Neural crest cell (in vitro differentiated cells): ENCODE measurements at regions not wholly inside any gene's neighbourhood (a gene's known extent, or its start where the extent isn't known, plus 50 kb on each side); places are given as distances from the start of the nearest gene placed in this dataset.
"Not testable (repeated sequence)": the region's sequence is repeated elsewhere in the genome, so short reads cannot be mapped to it uniquely, and the experiment has no call there.

Experiments used
- DNase-seq: peaks from one replicate; pipeline ENCODE4 v3.0.0; 2021; ENCODE audit warnings: low read depth, mixed read lengths, low spot score
- H3K27ac Mint-ChIP-seq: one replicate; pipeline ENCODE4 v1.8.0; 2021; ENCODE audit warnings: mild to moderate bottlenecking, mixed read lengths; ENCODE audit not compliant: unreplicated experiment
- H3K27me3 Mint-ChIP-seq: 2 replicates; pipeline ENCODE4 v1.8.0; 2021; ENCODE audit warnings: low read depth, mild to moderate bottlenecking, mixed read lengths
- H3K36me3 Mint-ChIP-seq: 2 replicates; pipeline ENCODE4 v1.8.0; 2021; ENCODE audit warnings: low read depth, mild to moderate bottlenecking, mixed read lengths
- H3K4me1 Mint-ChIP-seq: 2 replicates; pipeline ENCODE4 v1.8.0; 2021; ENCODE audit warnings: mixed read lengths
- H3K4me3 Mint-ChIP-seq: one replicate; pipeline ENCODE4 v1.8.0; 2021; ENCODE audit warnings: mild to moderate bottlenecking, mixed read lengths
- H3K9me3 Mint-ChIP-seq: 2 replicates; pipeline ENCODE4 v1.8.0; 2021; ENCODE audit warnings: mixed read lengths
- TF ChIP-seq, protein P1 (sequence below): fragments of 200-600 bp; sonication (generic); conservative IDR thresholded peaks from 2 replicates; pipeline ENCODE4 v1.5.0; 2021; ENCODE audit warnings: antibody characterized with exemption, mild to moderate bottlenecking

DNA sequence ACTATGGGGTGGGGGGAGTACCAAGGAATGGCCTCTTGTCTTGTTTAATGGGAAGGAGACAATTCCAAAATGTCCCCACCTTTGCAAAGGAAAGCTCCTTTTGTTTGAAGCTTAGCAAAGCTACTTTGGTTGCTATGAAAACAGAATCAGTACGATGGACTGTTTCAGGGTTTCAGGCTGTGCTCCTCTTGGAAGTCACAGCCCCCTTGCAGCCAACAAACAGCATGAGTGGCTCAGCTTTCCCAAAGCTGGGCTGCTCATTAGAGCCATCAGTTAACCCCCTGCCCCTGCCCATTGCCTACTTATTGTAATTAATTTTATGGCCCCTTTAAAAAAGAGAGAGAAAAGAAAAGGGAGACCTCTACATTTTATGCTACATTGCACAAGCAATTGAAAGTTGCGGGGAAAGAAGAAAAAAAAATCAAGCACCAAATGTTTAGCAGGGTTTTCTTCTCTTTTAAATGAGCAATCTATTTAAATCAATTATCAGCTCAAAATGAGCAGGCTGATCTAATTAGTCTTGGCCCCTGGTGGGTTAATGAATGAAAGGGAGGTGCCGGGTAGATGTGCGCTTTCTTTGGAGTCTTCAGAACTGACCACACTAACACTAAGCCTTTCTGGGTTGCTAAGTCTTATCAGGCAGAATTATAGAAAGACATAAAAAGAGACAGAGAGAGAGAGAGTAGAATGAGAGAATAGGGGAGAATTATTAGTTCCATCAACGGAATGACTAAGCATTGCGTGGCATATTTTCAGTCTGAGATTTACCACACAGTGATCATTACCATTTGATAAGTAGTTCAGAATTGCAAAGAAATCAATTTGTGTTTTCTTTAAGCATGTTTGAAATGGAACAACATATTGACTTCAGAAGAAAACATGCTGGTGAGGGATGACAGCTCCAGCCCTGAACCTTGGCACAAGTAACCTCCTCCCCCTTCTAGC, 284.9 kb downstream of the INSIG2 start:
- no peak overlapping the region for H3K4me3 Mint-ChIP-seq
- DNase-seq, result no peak
- peaks cover 28% of the 10 kb centered on the region for H3K4me1 Mint-ChIP-seq
- H3K9me3 Mint-ChIP-seq, result no peaks in the 10 kb centered on the region
- H3K36me3 Mint-ChIP-seq, result no peaks in the 10 kb centered on the region
- peaks cover 48% of the 10 kb centered on the region for H3K27me3 Mint-ChIP-seq
- TF ChIP-seq, protein P1, sequence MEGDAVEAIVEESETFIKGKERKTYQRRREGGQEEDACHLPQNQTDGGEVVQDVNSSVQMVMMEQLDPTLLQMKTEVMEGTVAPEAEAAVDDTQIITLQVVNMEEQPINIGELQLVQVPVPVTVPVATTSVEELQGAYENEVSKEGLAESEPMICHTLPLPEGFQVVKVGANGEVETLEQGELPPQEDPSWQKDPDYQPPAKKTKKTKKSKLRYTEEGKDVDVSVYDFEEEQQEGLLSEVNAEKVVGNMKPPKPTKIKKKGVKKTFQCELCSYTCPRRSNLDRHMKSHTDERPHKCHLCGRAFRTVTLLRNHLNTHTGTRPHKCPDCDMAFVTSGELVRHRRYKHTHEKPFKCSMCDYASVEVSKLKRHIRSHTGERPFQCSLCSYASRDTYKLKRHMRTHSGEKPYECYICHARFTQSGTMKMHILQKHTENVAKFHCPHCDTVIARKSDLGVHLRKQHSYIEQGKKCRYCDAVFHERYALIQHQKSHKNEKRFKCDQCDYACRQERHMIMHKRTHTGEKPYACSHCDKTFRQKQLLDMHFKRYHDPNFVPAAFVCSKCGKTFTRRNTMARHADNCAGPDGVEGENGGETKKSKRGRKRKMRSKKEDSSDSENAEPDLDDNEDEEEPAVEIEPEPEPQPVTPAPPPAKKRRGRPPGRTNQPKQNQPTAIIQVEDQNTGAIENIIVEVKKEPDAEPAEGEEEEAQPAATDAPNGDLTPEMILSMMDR, result no peak
- H3K27ac Mint-ChIP-seq, result no peak overlapping the region

DNA sequence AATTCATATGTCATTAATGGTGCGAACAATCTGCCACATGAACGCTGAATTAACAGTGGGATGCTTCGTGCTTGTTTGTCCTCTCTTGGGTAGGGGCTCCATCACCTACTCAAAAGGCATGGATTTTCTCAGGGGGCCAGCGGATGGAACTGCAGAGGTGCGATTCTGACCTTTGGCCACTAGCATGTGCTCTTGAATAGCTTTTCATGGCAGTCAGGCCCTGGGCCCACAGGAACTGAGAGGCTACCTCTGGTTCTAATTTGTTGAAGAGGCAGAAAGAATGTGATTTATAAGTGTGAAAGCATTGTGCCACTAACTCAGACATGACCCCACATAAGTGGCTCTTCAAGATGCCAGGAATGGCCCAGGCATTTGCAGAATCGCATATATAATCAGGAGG, 283.2 kb downstream of the INSIG2 start:
- H3K27me3 Mint-ChIP-seq, result peaks cover 43% of the 10 kb centered on the region
- no peak overlapping the region for H3K27ac Mint-ChIP-seq
- TF ChIP-seq, protein P1, result peak; percentile 62
- no peaks in the 10 kb centered on the region for H3K9me3 Mint-ChIP-seq
- peak; percentile 28 for DNase-seq
- no peaks in the 10 kb centered on the region for H3K36me3 Mint-ChIP-seq
- no peak overlapping the region for H3K4me3 Mint-ChIP-seq
- H3K4me1 Mint-ChIP-seq, result peaks cover 28% of the 10 kb centered on the region

DNA sequence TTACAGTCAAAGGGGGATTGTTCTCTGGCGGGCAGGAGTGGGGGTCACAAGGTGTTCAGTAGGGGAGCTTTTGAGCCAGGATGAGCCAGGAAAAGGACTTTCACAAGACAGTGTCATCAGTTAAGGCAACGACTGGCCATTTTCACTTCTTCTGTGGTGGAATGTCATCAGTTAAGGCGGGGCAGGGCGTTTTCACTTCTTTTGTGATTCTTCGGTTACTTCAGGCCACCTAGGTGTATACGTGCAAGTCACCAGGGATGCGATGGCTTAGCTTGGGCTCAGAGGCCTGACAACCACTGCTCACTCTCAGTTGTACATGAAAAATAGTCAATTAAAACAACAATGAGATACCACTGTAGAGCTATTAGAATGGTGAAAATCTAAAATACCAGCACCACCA, 281.2 kb downstream of the INSIG2 start:
- not testable (repeated sequence) for H3K27ac Mint-ChIP-seq, DNase-seq, H3K9me3 Mint-ChIP-seq, H3K36me3 Mint-ChIP-seq, H3K4me3 Mint-ChIP-seq
- Mint-ChIP-seq H3K27me3 (peaks cover 34% of the 10 kb centered on the region), H3K4me1 (peaks cover 24% of the 10 kb centered on the region)

DNA sequence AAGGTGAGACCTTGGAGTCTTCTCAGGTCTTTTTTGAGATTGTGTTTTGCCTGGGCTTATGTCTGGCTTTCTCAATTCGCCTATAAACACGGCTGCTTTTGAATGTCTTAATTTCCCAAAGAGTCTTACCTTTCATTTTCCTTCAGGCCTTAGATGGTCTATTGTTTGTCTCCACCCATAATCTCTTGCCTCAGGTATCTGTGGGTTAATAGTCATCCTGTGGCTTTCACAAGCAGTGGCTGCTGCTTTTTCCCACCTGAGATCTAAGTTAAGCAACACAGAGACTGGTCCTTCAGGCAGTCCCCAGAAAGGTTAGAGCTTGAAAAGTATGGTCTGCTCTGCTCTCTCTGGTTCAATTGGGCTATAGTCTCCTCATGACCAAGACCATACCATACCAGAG, 275.3 kb downstream of the INSIG2 start:
- Mint-ChIP-seq H3K9me3 (peaks cover 12% of the 10 kb centered on the region), H3K4me1 (no peaks in the 10 kb centered on the region), H3K27ac (no peak overlapping the region)

DNA sequence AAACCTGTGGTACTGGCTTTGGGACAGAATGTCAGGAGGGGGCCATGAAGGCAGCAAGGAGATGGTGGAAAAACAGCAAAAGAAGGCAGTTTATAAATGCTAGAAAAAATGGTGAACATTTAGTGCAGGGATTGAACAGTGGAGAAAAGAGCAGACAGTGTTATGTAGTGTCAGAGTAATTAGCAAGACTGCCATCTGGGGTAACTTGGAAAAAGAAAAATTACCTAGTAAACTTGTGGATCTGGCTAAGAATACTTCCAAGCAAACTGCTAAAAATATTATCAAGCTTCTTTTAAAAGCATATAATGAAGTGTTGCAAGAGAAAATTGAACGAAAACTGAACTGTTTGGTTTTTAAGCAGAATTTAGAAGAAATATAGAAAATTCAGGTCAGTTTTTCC, 267.8 kb downstream of the INSIG2 start:
- DNase-seq, result no peak
- peak overlapping the region; percentile 83 for H3K27ac Mint-ChIP-seq
- peaks cover 5% of the 10 kb centered on the region for H3K36me3 Mint-ChIP-seq
- TF ChIP-seq, protein P1, result no peak
- no peak overlapping the region for H3K4me3 Mint-ChIP-seq
- no peaks in the 10 kb centered on the region for H3K4me1 Mint-ChIP-seq
- peaks cover 16% of the 10 kb centered on the region for H3K9me3 Mint-ChIP-seq
- H3K27me3 Mint-ChIP-seq, result peaks cover 3% of the 10 kb centered on the region

More for the DNA sequence above, 275.3 kb downstream of the INSIG2 start:
- H3K4me3 Mint-ChIP-seq, result no peak overlapping the region
- TF ChIP-seq, protein P1, result no peak
- H3K27me3 Mint-ChIP-seq, result peaks cover 12% of the 10 kb centered on the region
- peaks cover 3% of the 10 kb centered on the region for H3K36me3 Mint-ChIP-seq
- DNase-seq, result no peak

DNA sequence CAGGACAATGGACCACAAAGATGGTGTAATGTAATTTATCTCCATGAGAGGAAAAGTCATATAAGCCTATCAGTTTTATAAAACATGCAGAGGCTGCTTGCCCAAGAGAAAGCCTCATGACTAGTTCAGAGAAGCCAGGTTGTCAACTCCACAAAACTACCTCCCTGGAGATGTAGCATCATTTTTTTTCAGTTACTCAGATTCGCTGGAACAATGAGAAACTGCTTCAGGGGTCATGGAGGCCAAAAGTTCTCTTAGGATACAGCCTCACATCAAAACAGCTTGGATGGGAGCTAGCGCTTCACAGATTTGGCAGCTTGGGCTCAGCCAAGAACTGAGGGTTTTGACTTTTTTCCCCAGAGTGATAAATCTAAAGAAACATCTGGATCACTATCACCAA, 263.5 kb downstream of the INSIG2 start:
- no peak overlapping the region for H3K4me3 Mint-ChIP-seq
- H3K27ac Mint-ChIP-seq, result no peak overlapping the region
- no peaks in the 10 kb centered on the region for H3K4me1 Mint-ChIP-seq
- TF ChIP-seq, protein P1, result no peak
- peaks cover 2% of the 10 kb centered on the region for H3K36me3 Mint-ChIP-seq
- DNase-seq, result no peak
- H3K27me3 Mint-ChIP-seq, result peaks cover 8% of the 10 kb centered on the region
- H3K9me3 Mint-ChIP-seq, result peaks cover 2% of the 10 kb centered on the region
